ENCODE measurements at regions not wholly inside any gene's neighbourhood (a gene's known extent, or its start where the extent isn't known, plus 50 kb on each side); places are given as distances from the start of the nearest gene placed in this dataset.
A peak's percentile ranks its signal among the peaks of the same experiment; 100 is the strongest.

DNA sequence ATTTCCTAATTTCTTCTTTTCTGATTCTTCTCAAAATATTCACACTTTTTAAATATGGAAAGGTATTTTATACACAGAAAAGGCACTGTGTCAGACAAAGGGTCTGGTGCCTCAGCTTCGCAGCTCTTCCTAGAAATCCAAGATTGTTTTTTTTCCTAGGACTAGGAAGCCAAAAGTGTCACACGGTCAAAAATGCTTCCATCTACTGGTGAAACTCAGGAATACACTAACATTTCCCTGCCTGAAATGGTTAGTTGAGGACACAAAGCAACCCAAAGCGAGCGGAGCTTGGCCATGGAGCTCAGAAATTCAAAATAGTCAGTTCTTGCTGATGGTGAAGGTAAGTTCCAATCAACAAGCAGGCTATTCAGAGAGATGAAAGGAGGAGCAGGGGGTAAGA, 426.5 kb upstream of the RASGRP1 start:
- TF ChIP-seq, protein P1, sequence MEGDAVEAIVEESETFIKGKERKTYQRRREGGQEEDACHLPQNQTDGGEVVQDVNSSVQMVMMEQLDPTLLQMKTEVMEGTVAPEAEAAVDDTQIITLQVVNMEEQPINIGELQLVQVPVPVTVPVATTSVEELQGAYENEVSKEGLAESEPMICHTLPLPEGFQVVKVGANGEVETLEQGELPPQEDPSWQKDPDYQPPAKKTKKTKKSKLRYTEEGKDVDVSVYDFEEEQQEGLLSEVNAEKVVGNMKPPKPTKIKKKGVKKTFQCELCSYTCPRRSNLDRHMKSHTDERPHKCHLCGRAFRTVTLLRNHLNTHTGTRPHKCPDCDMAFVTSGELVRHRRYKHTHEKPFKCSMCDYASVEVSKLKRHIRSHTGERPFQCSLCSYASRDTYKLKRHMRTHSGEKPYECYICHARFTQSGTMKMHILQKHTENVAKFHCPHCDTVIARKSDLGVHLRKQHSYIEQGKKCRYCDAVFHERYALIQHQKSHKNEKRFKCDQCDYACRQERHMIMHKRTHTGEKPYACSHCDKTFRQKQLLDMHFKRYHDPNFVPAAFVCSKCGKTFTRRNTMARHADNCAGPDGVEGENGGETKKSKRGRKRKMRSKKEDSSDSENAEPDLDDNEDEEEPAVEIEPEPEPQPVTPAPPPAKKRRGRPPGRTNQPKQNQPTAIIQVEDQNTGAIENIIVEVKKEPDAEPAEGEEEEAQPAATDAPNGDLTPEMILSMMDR (conservative IDR thresholded peaks at IDR 0.05; ENCODE audit: low read length), result peak; percentile 50; the same call in 1 of the 2 replicates
- no peak for TF ChIP-seq EZH2phosphoT487 (IDR thresholded peaks at IDR 0.05; ENCODE audit: borderline replicate concordance, low read depth, low read length)

All from OCI-LY7 (cell line).